HCT116 (cell line): ENCODE measurements at regions not wholly inside any gene's neighbourhood (a gene's known extent, or its start where the extent isn't known, plus 50 kb on each side); places are given as distances from the start of the nearest gene placed in this dataset.
A peak's percentile ranks its signal among the peaks of the same experiment; 100 is the strongest.

Source experiments
- ATAC-seq: fragments of 200-7000 bp; cut with Tn5 transposase; 2 replicates; pipeline ENCODE4 v1.9.1; 2020; ENCODE audit warnings: mild to moderate bottlenecking, moderate library complexity
- BruUV-seq: library from RNA; stranded (reverse); fragments of 400-500 nt; replicated peaks from 2 replicates; lab custom pipeline; 2021; lab: Mats Ljungman, UMichigan
- CTCF ChIA-PET: fragments of 300-600 bp; sonication (Branson Sonifier 250); formaldehyde crosslinking; loops from one replicate; lab custom pipeline; 2021; ENCODE audit warnings: antibody characterized with exemption; lab: Charles Lee
- POLR2A ChIA-PET: fragments of 300-600, 350-600 bp; sonication (Branson Sonifier 250); formaldehyde crosslinking; loops from one replicate; lab custom pipeline; 2021; ENCODE audit warnings: antibody characterized with exemption; lab: Charles Lee
- RAD21 ChIA-PET, 2 experiments: fragments of 300-600 bp; sonication (Branson Sonifier 250); formaldehyde crosslinking; loops; one replicate each; lab custom pipeline; 2023; ENCODE audit warnings: low total read pairs in 2 of 2; ENCODE audit not compliant: uncharacterized antibody in 2 of 2, unreplicated experiment in 2 of 2, low non-redundant PET in 1 of 2; lab: Charles Lee
- DNase-seq: peaks from one replicate; pipeline ENCODE4 v3.0.0-alpha.2; 2010; ENCODE audit warnings: low read depth, low spot score
- H2AFZ ChIP-seq: fragments of 200-600 bp; shearing (Covaris generic), sonication (generic); 2 replicates; pipeline ENCODE4 v1.6.1; 2017; ENCODE audit warnings: low read depth, mixed run types, mixed read lengths, antibody characterized with exemption, low read length; ENCODE audit not compliant: poor library complexity, severe bottlenecking
- H3K27ac ChIP-seq: 2 replicates; pipeline ENCODE4 v1.5.1; 2012; ENCODE audit warnings: low read depth, low read length
- H3K27me3 ChIP-seq: fragments of 200-600 bp; sonication (generic); 2 replicates; pipeline ENCODE4 v1.6.1; 2016; ENCODE audit warnings: mixed run types, low read length, mixed read lengths; ENCODE audit not compliant: insufficient read depth
- H3K36me3 ChIP-seq, 2 experiments: fragments of 200-500 bp in 1 of 2; fragments of 200-600 bp in 1 of 2; sonication (Bioruptor generic) in 1 of 2; sonication (generic) in 1 of 2; 2 replicates each; pipeline versions ENCODE4 v1.5.1 to v1.6.1; 2014 to 2016; ENCODE audit warnings: low read length in 2 of 2, inconsistent platforms in 1 of 2, mixed read lengths in 1 of 2, mixed run types in 1 of 2; ENCODE audit not compliant: insufficient read depth in 2 of 2, control insufficient read depth in 1 of 2
- H3K4me1 ChIP-seq, 2 experiments: fragments of 200-600 bp in 1 of 2; sonication (generic) in 1 of 2; 2 replicates each; pipeline versions ENCODE4 v1.5.1 to v1.6.1; 2012 to 2017; ENCODE audit warnings: low read length in 2 of 2, inconsistent platforms in 1 of 2, mild to moderate bottlenecking in 1 of 2, mixed read lengths in 1 of 2, mixed run types in 1 of 2, moderate library complexity in 1 of 2; ENCODE audit not compliant: insufficient read depth in 2 of 2, control insufficient read depth in 1 of 2
- H3K4me2 ChIP-seq: fragments of 200-600 bp; sonication (generic); 2 replicates; pipeline ENCODE4 v1.6.1; 2017; ENCODE audit warnings: mixed run types, low read length, mixed read lengths
- H3K4me3 ChIP-seq, 2 experiments: fragments of 200-600 bp in 1 of 2; sonication (generic) in 1 of 2; replicated peaks in 1 of 2; 2 replicates each; pipeline ENCODE4 v1.5.1; 2011 to 2016; ENCODE audit warnings: low read length in 2 of 2, control low read depth in 1 of 2, low read depth in 1 of 2, mild to moderate bottlenecking in 1 of 2, mixed read lengths in 1 of 2, mixed run types in 1 of 2
- H3K79me2 ChIP-seq: fragments of 200-600 bp; sonication (generic); 2 replicates; pipeline ENCODE4 v1.6.1; 2017; ENCODE audit warnings: mild to moderate bottlenecking, mixed run types, low read length, moderate library complexity, mixed read lengths; ENCODE audit not compliant: insufficient read depth
- H3K9ac ChIP-seq: fragments of 200-600 bp; sonication (generic); 2 replicates; pipeline ENCODE4 v1.6.1; 2016; ENCODE audit warnings: low read length, mixed read lengths
- H3K9me2 ChIP-seq: fragments of 200-600 bp; sonication (generic), shearing (Covaris generic); 2 replicates; pipeline ENCODE4 v1.6.1; 2017; ENCODE audit warnings: mixed run types, mild to moderate bottlenecking, moderate library complexity; ENCODE audit not compliant: insufficient read depth
- H3K9me3 ChIP-seq, 2 experiments: fragments of 200-500 bp in 1 of 2; fragments of 200-600 bp in 1 of 2; sonication (Bioruptor generic) in 1 of 2; sonication (generic) in 1 of 2; 2 replicates each; pipeline ENCODE4 v1.6.1; 2014 to 2017; ENCODE audit warnings: low read length in 2 of 2, mixed read lengths in 2 of 2, inconsistent platforms in 1 of 2, low read depth in 1 of 2, mild to moderate bottlenecking in 1 of 2, mixed run types in 1 of 2, moderate library complexity in 1 of 2; ENCODE audit not compliant: control insufficient read depth in 1 of 2, insufficient read depth in 1 of 2
- H4K20me1 ChIP-seq: fragments of 200-600 bp; sonication (generic), shearing (Covaris generic); 2 replicates; pipeline ENCODE4 v1.6.1; 2017; ENCODE audit warnings: mixed run types, mild to moderate bottlenecking, moderate library complexity; ENCODE audit not compliant: insufficient read depth
- EGR1 ChIP-seq: IDR thresholded peaks from 2 replicates; pipeline ENCODE4 v1.6.1; 2012; ENCODE audit warnings: low read depth
- EZH2 ChIP-seq: fragments of 200-600 bp; sonication (generic); IDR thresholded peaks from 2 replicates; pipeline ENCODE4 v1.6.1; 2017; ENCODE audit warnings: antibody characterized with exemption, mixed run types
- FOSL1 ChIP-seq: IDR thresholded peaks from 2 replicates; pipeline ENCODE4 v1.6.1; 2012; ENCODE audit warnings: low read depth
- POLR2A ChIP-seq: IDR thresholded peaks from 2 replicates; pipeline ENCODE4 v1.7.0; 2011; ENCODE audit warnings: borderline replicate concordance; ENCODE audit not compliant: insufficient read depth, insufficient read length; ENCODE audit errors: extremely low read depth
- RAD21 ChIP-seq: IDR thresholded peaks from 2 replicates; pipeline ENCODE4 v1.6.1; 2012; ENCODE audit warnings: low read depth, mild to moderate bottlenecking
- SIN3A ChIP-seq: IDR thresholded peaks from 2 replicates; pipeline ENCODE4 v1.6.1; 2012; ENCODE audit warnings: low read depth
- SP1 ChIP-seq: IDR thresholded peaks from 2 replicates; pipeline ENCODE4 v1.6.1; 2012; ENCODE audit warnings: low read depth
- SRF ChIP-seq: IDR thresholded peaks from 2 replicates; pipeline ENCODE4 v1.6.1; 2012; ENCODE audit warnings: low read depth
- TCF7L2 ChIP-seq: IDR thresholded peaks from 2 replicates; pipeline ENCODE4 v1.7.0; 2011; ENCODE audit warnings: borderline replicate concordance, inconsistent platforms; ENCODE audit not compliant: insufficient read depth, insufficient read length; ENCODE audit errors: extremely low read depth
- ZFX ChIP-seq: fragments of 450-650 bp; IDR thresholded peaks from 2 replicates; pipeline ENCODE4 v1.6.1; 2017
- intact Hi-C: fragments of 100-400 bp; cut with micrococcal nuclease; formaldehyde crosslinking; loops from 2 replicates; pipeline ENCODE4 v1.10.0; 2022
- TF ChIP-seq, protein P1 (sequence below): IDR thresholded peaks from 2 replicates; pipeline ENCODE4 v1.6.1; 2012
- TF ChIP-seq, protein P2 (sequence below): IDR thresholded peaks from 2 replicates; pipeline ENCODE4 v1.6.1; 2012; ENCODE audit warnings: low read depth
- TF ChIP-seq, protein P3 (sequence below), 3 experiments: fragments of 200-600 bp in 1 of 3; sonication (generic) in 1 of 3; IDR thresholded peaks in 2 of 3; conservative IDR thresholded peaks in 1 of 3; 2 replicates each; pipeline ENCODE4 v1.5.1; 2012 to 2017; ENCODE audit warnings: low read depth in 2 of 3, low read length in 2 of 3, antibody characterized with exemption in 1 of 3, borderline replicate concordance in 1 of 3, control low read depth in 1 of 3, mild to moderate bottlenecking in 1 of 3, mixed read lengths in 1 of 3, mixed run types in 1 of 3, moderate library complexity in 1 of 3; ENCODE audit not compliant: insufficient read depth in 1 of 3

DNA sequence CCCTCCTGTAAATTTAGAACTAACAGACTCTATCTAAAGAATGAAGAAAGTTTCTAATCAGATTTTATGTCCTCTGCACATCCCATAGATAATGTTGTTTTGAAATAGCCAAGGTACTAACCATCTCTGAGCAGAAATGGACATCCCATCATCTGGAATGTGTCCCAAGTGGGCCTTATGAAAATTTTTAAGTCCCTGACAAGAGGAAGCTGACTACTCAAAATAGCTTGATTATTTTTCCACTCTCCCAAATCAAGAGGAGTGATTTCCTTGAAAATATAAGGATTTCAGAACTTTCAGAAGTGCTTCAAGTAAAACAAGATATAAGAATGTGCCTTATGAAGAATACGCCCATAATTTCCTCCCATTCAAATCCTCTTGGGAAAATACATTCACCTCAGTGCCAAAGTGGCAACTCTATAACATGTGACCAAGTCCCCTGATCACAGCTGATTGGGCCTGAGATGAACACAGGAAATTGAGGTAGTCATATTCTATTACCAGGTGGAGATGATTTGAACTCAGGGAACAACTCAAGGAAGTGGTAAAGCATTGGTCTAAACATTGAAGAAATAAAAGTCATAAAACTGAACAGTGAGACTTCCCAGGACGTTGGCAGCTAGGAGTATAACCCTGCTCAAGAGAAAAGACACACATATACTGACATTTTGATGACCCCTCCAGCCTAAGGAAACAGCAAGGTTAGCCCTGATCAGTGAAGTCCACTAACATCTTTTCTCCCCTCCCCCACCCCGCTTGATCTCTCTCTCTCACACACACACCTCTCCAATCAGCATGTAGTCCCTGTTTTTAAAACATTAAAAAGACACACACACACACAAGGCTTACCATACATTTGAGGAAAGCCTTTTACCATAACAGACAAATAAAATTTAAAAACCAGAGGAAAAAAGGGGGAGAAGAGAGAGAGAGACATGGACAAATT, 70.8 kb upstream of the TEAD1 start:
- Histone ChIP-seq H3K9me3 (no peaks in the 10 kb centered on the region), H3K4me2 (no peak overlapping the region), H3K79me2 (no peaks in the 10 kb centered on the region), H3K27me3 (no peaks in the 10 kb centered on the region), H3K27ac (no peak overlapping the region), H3K4me1 (peaks cover 5 to 18% of the 10 kb centered on the region in 2 experiments; a peak in 2 of 4 replicates), H3K9ac (no peak overlapping the region), H3K4me3 (no peak overlapping the region), H3K36me3 (no peaks in the 10 kb centered on the region), H2AFZ (peak overlapping the region; percentile 47), H3K9me2 (no peaks in the 10 kb centered on the region), H4K20me1 (no peaks in the 10 kb centered on the region)
- POLR2A ChIA-PET: no interaction called here
- intact Hi-C loops: loop anchor here (10.0 kb wide), 1 partner anchor 151 kb away; no protein-coding TSS in a partner anchor
- DNase-seq (no peak), ATAC-seq (no peak)
- BruUV-seq: no TSS peak
- TF ChIP-seq EZH2: no peak
- TF ChIP-seq RAD21: no peak
- no peak for TF ChIP-seq SP1
- no peak for TF ChIP-seq POLR2A
- TF ChIP-seq EGR1: no peak
- TF ChIP-seq FOSL1: no peak
- TF ChIP-seq TCF7L2: no peak
- TF ChIP-seq, protein P1, sequence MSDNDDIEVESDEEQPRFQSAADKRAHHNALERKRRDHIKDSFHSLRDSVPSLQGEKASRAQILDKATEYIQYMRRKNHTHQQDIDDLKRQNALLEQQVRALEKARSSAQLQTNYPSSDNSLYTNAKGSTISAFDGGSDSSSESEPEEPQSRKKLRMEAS: no peak
- TF ChIP-seq ZFX: no peak
- TF ChIP-seq SRF: no peak
- TF ChIP-seq, protein P2, sequence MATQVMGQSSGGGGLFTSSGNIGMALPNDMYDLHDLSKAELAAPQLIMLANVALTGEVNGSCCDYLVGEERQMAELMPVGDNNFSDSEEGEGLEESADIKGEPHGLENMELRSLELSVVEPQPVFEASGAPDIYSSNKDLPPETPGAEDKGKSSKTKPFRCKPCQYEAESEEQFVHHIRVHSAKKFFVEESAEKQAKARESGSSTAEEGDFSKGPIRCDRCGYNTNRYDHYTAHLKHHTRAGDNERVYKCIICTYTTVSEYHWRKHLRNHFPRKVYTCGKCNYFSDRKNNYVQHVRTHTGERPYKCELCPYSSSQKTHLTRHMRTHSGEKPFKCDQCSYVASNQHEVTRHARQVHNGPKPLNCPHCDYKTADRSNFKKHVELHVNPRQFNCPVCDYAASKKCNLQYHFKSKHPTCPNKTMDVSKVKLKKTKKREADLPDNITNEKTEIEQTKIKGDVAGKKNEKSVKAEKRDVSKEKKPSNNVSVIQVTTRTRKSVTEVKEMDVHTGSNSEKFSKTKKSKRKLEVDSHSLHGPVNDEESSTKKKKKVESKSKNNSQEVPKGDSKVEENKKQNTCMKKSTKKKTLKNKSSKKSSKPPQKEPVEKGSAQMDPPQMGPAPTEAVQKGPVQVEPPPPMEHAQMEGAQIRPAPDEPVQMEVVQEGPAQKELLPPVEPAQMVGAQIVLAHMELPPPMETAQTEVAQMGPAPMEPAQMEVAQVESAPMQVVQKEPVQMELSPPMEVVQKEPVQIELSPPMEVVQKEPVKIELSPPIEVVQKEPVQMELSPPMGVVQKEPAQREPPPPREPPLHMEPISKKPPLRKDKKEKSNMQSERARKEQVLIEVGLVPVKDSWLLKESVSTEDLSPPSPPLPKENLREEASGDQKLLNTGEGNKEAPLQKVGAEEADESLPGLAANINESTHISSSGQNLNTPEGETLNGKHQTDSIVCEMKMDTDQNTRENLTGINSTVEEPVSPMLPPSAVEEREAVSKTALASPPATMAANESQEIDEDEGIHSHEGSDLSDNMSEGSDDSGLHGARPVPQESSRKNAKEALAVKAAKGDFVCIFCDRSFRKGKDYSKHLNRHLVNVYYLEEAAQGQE: no peak
- TF ChIP-seq SIN3A: no peak
- TF ChIP-seq, protein P3, sequence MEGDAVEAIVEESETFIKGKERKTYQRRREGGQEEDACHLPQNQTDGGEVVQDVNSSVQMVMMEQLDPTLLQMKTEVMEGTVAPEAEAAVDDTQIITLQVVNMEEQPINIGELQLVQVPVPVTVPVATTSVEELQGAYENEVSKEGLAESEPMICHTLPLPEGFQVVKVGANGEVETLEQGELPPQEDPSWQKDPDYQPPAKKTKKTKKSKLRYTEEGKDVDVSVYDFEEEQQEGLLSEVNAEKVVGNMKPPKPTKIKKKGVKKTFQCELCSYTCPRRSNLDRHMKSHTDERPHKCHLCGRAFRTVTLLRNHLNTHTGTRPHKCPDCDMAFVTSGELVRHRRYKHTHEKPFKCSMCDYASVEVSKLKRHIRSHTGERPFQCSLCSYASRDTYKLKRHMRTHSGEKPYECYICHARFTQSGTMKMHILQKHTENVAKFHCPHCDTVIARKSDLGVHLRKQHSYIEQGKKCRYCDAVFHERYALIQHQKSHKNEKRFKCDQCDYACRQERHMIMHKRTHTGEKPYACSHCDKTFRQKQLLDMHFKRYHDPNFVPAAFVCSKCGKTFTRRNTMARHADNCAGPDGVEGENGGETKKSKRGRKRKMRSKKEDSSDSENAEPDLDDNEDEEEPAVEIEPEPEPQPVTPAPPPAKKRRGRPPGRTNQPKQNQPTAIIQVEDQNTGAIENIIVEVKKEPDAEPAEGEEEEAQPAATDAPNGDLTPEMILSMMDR (IDR thresholded peaks at IDR 0.05 in 2 of 3, conservative IDR thresholded peaks at IDR 0.05 in 1 of 3; ENCODE audit: borderline replicate concordance in 1 of 3, insufficient read depth in 1 of 3, low read depth in 2 of 3, low read length in 2 of 3): no peak
- RAD21 ChIA-PET: interaction anchor here in 1 of 2 experiments (0.7 kb wide), 1 partner anchor 255 kb away, joined by 3 read pairs; no protein-coding TSS in a partner anchor
- CTCF ChIA-PET: no interaction called here
